H9 (cell line): ENCODE measurements at regions not wholly inside any gene's neighbourhood (a gene's known extent, or its start where the extent isn't known, plus 50 kb on each side); places are given as distances from the start of the nearest gene placed in this dataset.

ENCODE experiments used
- DNase-seq: peaks from one replicate; pipeline ENCODE4 v3.0.0-alpha.2; 2017
- H2AFZ ChIP-seq: one replicate; pipeline ENCODE4 v1.6.1; 2013; ENCODE audit warnings: mild to moderate bottlenecking, low read length, control low read depth, moderate library complexity
- H2AK5ac ChIP-seq: 2 replicates; pipeline ENCODE4 v1.6.1; 2013; ENCODE audit warnings: low read length, control low read depth, mixed read lengths; ENCODE audit not compliant: insufficient read length
- H2BK120ac ChIP-seq: one replicate; pipeline ENCODE4 v1.6.1; 2013; ENCODE audit warnings: low read depth, mild to moderate bottlenecking, low read length, control low read depth, inconsistent platforms; ENCODE audit not compliant: poor library complexity, severe bottlenecking
- H2BK12ac ChIP-seq: 2 replicates; pipeline ENCODE4 v1.6.1; 2013; ENCODE audit warnings: low read length, control low read depth, mixed read lengths, low read depth; ENCODE audit not compliant: insufficient read length
- H2BK15ac ChIP-seq: 2 replicates; pipeline ENCODE4 v1.6.1; 2013; ENCODE audit warnings: low read depth, low read length, control low read depth
- H2BK20ac ChIP-seq: one replicate; pipeline ENCODE4 v1.6.1; 2013; ENCODE audit warnings: low read depth, mild to moderate bottlenecking, low read length, control low read depth, inconsistent platforms; ENCODE audit not compliant: poor library complexity, severe bottlenecking
- H2BK5ac ChIP-seq: 2 replicates; pipeline ENCODE4 v1.6.1; 2013; ENCODE audit warnings: low read length, control low read depth, mixed read lengths; ENCODE audit not compliant: insufficient read length
- H3K14ac ChIP-seq: 2 replicates; pipeline ENCODE4 v1.6.1; 2013; ENCODE audit warnings: low read length, control low read depth; ENCODE audit not compliant: insufficient read depth
- H3K18ac ChIP-seq: 2 replicates; pipeline ENCODE4 v1.6.1; 2013; ENCODE audit warnings: low read depth, mild to moderate bottlenecking, mixed read lengths, low read length, control low read depth; ENCODE audit not compliant: insufficient read length
- H3K23ac ChIP-seq: 2 replicates; pipeline ENCODE4 v1.6.1; 2013; ENCODE audit warnings: low read length, control low read depth, mixed read lengths, low read depth; ENCODE audit not compliant: insufficient read length
- H3K23me2 ChIP-seq: 2 replicates; pipeline ENCODE4 v1.6.1; 2013; ENCODE audit warnings: low read depth, mild to moderate bottlenecking, mixed read lengths, low read length, control low read depth; ENCODE audit not compliant: insufficient read length, poor library complexity, severe bottlenecking
- H3K27ac ChIP-seq: 2 replicates; pipeline ENCODE4 v1.5.1; 2013; ENCODE audit warnings: low read length, control low read depth, mixed read lengths, low read depth; ENCODE audit not compliant: insufficient read length
- H3K27me3 ChIP-seq: 2 replicates; pipeline ENCODE4 v1.6.1; 2013; ENCODE audit warnings: low read length, control low read depth, inconsistent platforms; ENCODE audit not compliant: insufficient read depth
- H3K4ac ChIP-seq: 2 replicates; pipeline ENCODE4 v1.6.1; 2013; ENCODE audit warnings: low read depth, mild to moderate bottlenecking, control low read depth, inconsistent platforms, low read length, moderate library complexity
- H3K4me1 ChIP-seq: 2 replicates; pipeline ENCODE4 v1.6.1; 2013; ENCODE audit warnings: low read length, control low read depth, inconsistent platforms; ENCODE audit not compliant: insufficient read depth
- H3K4me2 ChIP-seq: 2 replicates; pipeline ENCODE4 v1.6.1; 2013; ENCODE audit warnings: low read length, control low read depth, mixed read lengths; ENCODE audit not compliant: insufficient read length, insufficient read depth
- H3K56ac ChIP-seq: 2 replicates; pipeline ENCODE4 v1.6.1; 2013; ENCODE audit warnings: low read depth, mild to moderate bottlenecking, mixed read lengths, low read length, control low read depth; ENCODE audit not compliant: insufficient read length
- H3K79me1 ChIP-seq: 2 replicates; pipeline ENCODE4 v1.6.1; 2013; ENCODE audit warnings: low read depth, mild to moderate bottlenecking, moderate library complexity, low read length, control low read depth, inconsistent platforms; ENCODE audit not compliant: insufficient read depth, poor library complexity, severe bottlenecking
- H3K79me2 ChIP-seq: 2 replicates; pipeline ENCODE4 v1.6.1; 2013; ENCODE audit warnings: low read length, control low read depth, inconsistent platforms; ENCODE audit not compliant: insufficient read depth
- H3K9ac ChIP-seq: 2 replicates; pipeline ENCODE4 v1.6.1; 2013; ENCODE audit warnings: low read length, control low read depth, mixed read lengths; ENCODE audit not compliant: insufficient read length; ENCODE audit errors: extremely low read depth
- H3K9me3 ChIP-seq: one replicate; pipeline ENCODE4 v1.6.1; 2013; ENCODE audit warnings: low read depth, low read length, inconsistent platforms; ENCODE audit not compliant: control insufficient read depth
- H3T11ph ChIP-seq: one replicate; pipeline ENCODE4 v1.6.1; 2013; ENCODE audit warnings: mild to moderate bottlenecking, low read length, control low read depth, inconsistent platforms
- H4K20me1 ChIP-seq: one replicate; pipeline ENCODE4 v1.6.1; 2013; ENCODE audit not compliant: control insufficient read depth, insufficient read length, insufficient read depth
- H4K5ac ChIP-seq: 2 replicates; pipeline ENCODE4 v1.6.1; 2013; ENCODE audit warnings: low read depth, mild to moderate bottlenecking, mixed read lengths, low read length, control low read depth; ENCODE audit not compliant: insufficient read length
- H4K8ac ChIP-seq: replicated peaks from 2 replicates; pipeline ENCODE4 v1.6.1; 2013; ENCODE audit warnings: low read length, control low read depth, mixed read lengths, low read depth; ENCODE audit not compliant: insufficient read length
- H4K91ac ChIP-seq: 2 replicates; pipeline ENCODE4 v1.6.1; 2013; ENCODE audit warnings: low read depth, mild to moderate bottlenecking, moderate library complexity, mixed read lengths, low read length, control low read depth; ENCODE audit not compliant: insufficient read length
- H3K27ac Mint-ChIP-seq, 3 experiments: 2 replicates in 2 of 3; 3 replicates in 1 of 3; pipeline ENCODE4 v1.8.0; 2020 to 2021; ENCODE audit warnings: mixed read lengths in 3 of 3, mild to moderate bottlenecking in 1 of 3, moderate library complexity in 1 of 3
- H3K27me3 Mint-ChIP-seq: 2 replicates; pipeline ENCODE4 v1.8.0; 2021; ENCODE audit warnings: low read depth, mild to moderate bottlenecking, moderate library complexity, mixed read lengths
- H3K36me3 Mint-ChIP-seq, 3 experiments: 2 replicates in 2 of 3; 3 replicates in 1 of 3; pipeline ENCODE4 v1.8.0; 2020 to 2021; ENCODE audit warnings: low read depth in 3 of 3, mixed read lengths in 3 of 3; ENCODE audit not compliant: insufficient read depth in 1 of 3
- H3K4me1 Mint-ChIP-seq, 2 experiments: 2 replicates each; pipeline ENCODE4 v1.8.0; 2020; ENCODE audit warnings: mixed read lengths in 2 of 2
- H3K4me3 Mint-ChIP-seq, 2 experiments: 2 replicates in 1 of 2; 3 replicates in 1 of 2; pipeline ENCODE4 v1.8.0; 2020 to 2021; ENCODE audit warnings: mild to moderate bottlenecking in 2 of 2, mixed read lengths in 2 of 2, moderate library complexity in 1 of 2
- H3K9me3 Mint-ChIP-seq, 2 experiments: 2 replicates in 1 of 2; 3 replicates in 1 of 2; pipeline ENCODE4 v1.8.0; 2020; ENCODE audit warnings: mild to moderate bottlenecking in 2 of 2, mixed read lengths in 2 of 2, moderate library complexity in 1 of 2
- CTCF ChIP-seq: fragments of 200-600 bp; sonication (generic); conservative IDR thresholded peaks from 3 replicates; pipeline ENCODE4 v1.8.0; 2021; ENCODE audit warnings: antibody characterized with exemption, mild to moderate bottlenecking
- WGBS: extraction: QIAGEN DNeasy Blood & Tissue Kit; methylation state at CpG from one replicate; pipeline ENCODE4 v1.1.7; 2013; ENCODE audit warnings: missing lambda C conversion rate, low lambda C conversion rate, mixed read lengths; ENCODE audit not compliant: insufficient read length; ENCODE audit errors: extremely low coverage; 5-methylcytosine and 5-hydroxymethylcytosine counted together

- peaks cover 12% of the 10 kb centered on the region for H3K27me3 Mint-ChIP-seq
- Histone ChIP-seq H3K14ac (no peak overlapping the region), H3K4me1 (peaks cover 4% of the 10 kb centered on the region), H3K27me3 (no peaks in the 10 kb centered on the region), H4K20me1 (no peaks in the 10 kb centered on the region), H3K23me2 (no peaks in the 10 kb centered on the region), H3K23ac (no peak overlapping the region), H2BK12ac (no peak overlapping the region), H3T11ph (no peak overlapping the region), H3K4ac (no peak overlapping the region), H2BK15ac (no peak overlapping the region), H3K9ac (no peak overlapping the region), H3K79me2 (no peaks in the 10 kb centered on the region), H3K27ac (no peak overlapping the region), H2AK5ac (no peak overlapping the region), H2BK120ac (no peak overlapping the region), H4K5ac (no peak overlapping the region), H3K79me1 (no peaks in the 10 kb centered on the region), H4K8ac (no peak overlapping the region), H3K4me2 (no peak overlapping the region), H2AFZ (no peak overlapping the region), H3K56ac (no peak overlapping the region), H3K9me3 (no peaks in the 10 kb centered on the region), H3K18ac (no peak overlapping the region), H2BK20ac (no peak overlapping the region), H4K91ac (no peak overlapping the region), H2BK5ac (no peak overlapping the region)
- H3K9me3 Mint-ChIP-seq: no peaks in the 10 kb centered on the region; a peak in 1 of 5 replicates
- no CpG with 5 or more reads among the region's 2 CpGs for WGBS
- peaks cover 14 to 18% of the 10 kb centered on the region in 2 experiments for H3K4me1 Mint-ChIP-seq
- DNase-seq: no peak
- no peak overlapping the region for H3K4me3 Mint-ChIP-seq
- no peaks in the 10 kb centered on the region; a peak in 1 of 7 replicates for H3K36me3 Mint-ChIP-seq
- no peak for TF ChIP-seq CTCF
- H3K27ac Mint-ChIP-seq: no peak overlapping the region
These were observed 261.0 kb upstream of the CPHXL start for GRCh38 chr16:75987323-75987722.
